H1 (cell line): ENCODE measurements at regions not wholly inside any gene's neighbourhood (a gene's known extent, or its start where the extent isn't known, plus 50 kb on each side); places are given as distances from the start of the nearest gene placed in this dataset.

Experiments
- CTCF ChIA-PET: fragments of 300-600 bp; sonication (Branson Sonifier 250); formaldehyde crosslinking; loops from one replicate; lab custom pipeline; 2021; ENCODE audit not compliant: partially characterized antibody; lab: Charles Lee
- POLR2A ChIA-PET: fragments of 300-600 bp; sonication (Branson Sonifier 250); formaldehyde crosslinking; loops from one replicate; lab custom pipeline; 2021; ENCODE audit warnings: inconsistent platforms; ENCODE audit not compliant: partially characterized antibody; lab: Charles Lee
- DNase-seq, 2 experiments: peaks; one replicate each; pipeline versions ENCODE4 v3.0.0 to v3.0.0-alpha.2; 2010 to 2022; ENCODE audit warnings: low spot score in 2 of 2, low read depth in 1 of 2, mixed read lengths in 1 of 2
- FAIRE-seq: peaks from 2 replicates; lab custom pipeline; 2011; peaks lifted over from hg19 to GRCh38; lab: Jason Lieb, UNC
- H2AFZ ChIP-seq: 2 replicates; pipeline ENCODE4 v1.8.1; 2012; ENCODE audit warnings: low read length, inconsistent platforms
- H2AK5ac ChIP-seq: 2 replicates; pipeline ENCODE4 v1.6.1; 2013; ENCODE audit warnings: low read depth, low read length
- H2BK120ac ChIP-seq: replicated peaks from 2 replicates; pipeline ENCODE3; 2013; ENCODE audit warnings: low read depth, low read length, inconsistent platforms
- H2BK12ac ChIP-seq: 2 replicates; pipeline ENCODE4 v1.6.1; 2013; ENCODE audit warnings: low read depth, low read length
- H2BK15ac ChIP-seq: 2 replicates; pipeline ENCODE4 v1.6.1; 2013; ENCODE audit warnings: low read length
- H2BK20ac ChIP-seq: 2 replicates; pipeline ENCODE4 v1.6.1; 2013; ENCODE audit warnings: low read length
- H2BK5ac ChIP-seq: 2 replicates; pipeline ENCODE4 v1.6.1; 2013; ENCODE audit warnings: low read depth, low read length
- H3K14ac ChIP-seq: 2 replicates; pipeline ENCODE4 v1.6.1; 2013; ENCODE audit warnings: inconsistent platforms; ENCODE audit not compliant: insufficient read length
- H3K18ac ChIP-seq: 2 replicates; pipeline ENCODE4 v1.6.1; 2013; ENCODE audit warnings: low read length; ENCODE audit errors: extremely low read depth
- H3K23ac ChIP-seq: 2 replicates; pipeline ENCODE4 v1.6.1; 2013; ENCODE audit warnings: inconsistent platforms; ENCODE audit not compliant: insufficient read length
- H3K23me2 ChIP-seq: 2 replicates; pipeline ENCODE4 v1.6.1; 2013; ENCODE audit warnings: low read depth, low read length
- H3K27ac ChIP-seq: 2 replicates; pipeline ENCODE4 v1.6.1; 2011; ENCODE audit warnings: low read depth, low read length, inconsistent platforms
- H3K27me3 ChIP-seq, 4 experiments: replicated peaks in 1 of 4; 1 replicate in 1 of 4; 2 replicates in 3 of 4; pipeline versions ENCODE4 v1.6.1 to v1.8.1; 2011 to 2013; ENCODE audit warnings: low read length in 3 of 4, mild to moderate bottlenecking in 3 of 4, inconsistent platforms in 2 of 4, mixed read lengths in 2 of 4, moderate library complexity in 1 of 4; ENCODE audit not compliant: control insufficient read depth in 3 of 4, insufficient read depth in 3 of 4; ENCODE audit errors: extremely low read depth in 1 of 4
- H3K36me3 ChIP-seq, 4 experiments: 2 replicates each; pipeline versions ENCODE4 v1.6.1 to v1.8.1; 2011 to 2013; ENCODE audit warnings: mild to moderate bottlenecking in 4 of 4, low read length in 3 of 4, moderate library complexity in 2 of 4, control low read depth in 1 of 4, inconsistent platforms in 1 of 4; ENCODE audit not compliant: insufficient read depth in 4 of 4, control insufficient read depth in 2 of 4
- H3K4ac ChIP-seq: replicated peaks from 2 replicates; pipeline ENCODE3; 2013; ENCODE audit warnings: low read length, low read depth, mixed read lengths, inconsistent platforms; ENCODE audit not compliant: insufficient read length
- H3K4me1 ChIP-seq, 4 experiments: replicated peaks in 1 of 4; 1 replicate in 1 of 4; 2 replicates in 3 of 4; pipeline versions ENCODE4 v1.6.1 to v1.8.1; 2011 to 2013; ENCODE audit warnings: low read length in 3 of 4, inconsistent platforms in 2 of 4, mixed read lengths in 1 of 4; ENCODE audit not compliant: insufficient read depth in 4 of 4, control insufficient read depth in 3 of 4
- H3K4me2 ChIP-seq, 2 experiments: 2 replicates each; pipeline versions ENCODE4 v1.6.1 to v1.8.1; 2011 to 2013; ENCODE audit warnings: low read depth in 2 of 2, low read length in 2 of 2, control low read depth in 1 of 2, inconsistent platforms in 1 of 2, mild to moderate bottlenecking in 1 of 2; ENCODE audit not compliant: insufficient read depth in 1 of 2
- H3K4me3 ChIP-seq, 4 experiments: fragments of 200-600, 300-600 bp in 1 of 4; sonication (generic), shearing (Covaris generic), sonication (Bioruptor Twin) in 1 of 4; 2 replicates each; pipeline versions ENCODE4 v1.5.1 to v1.8.1; 2011 to 2016; ENCODE audit warnings: low read length in 4 of 4, low read depth in 3 of 4, control low read depth in 2 of 4, inconsistent platforms in 2 of 4, mild to moderate bottlenecking in 2 of 4, mixed read lengths in 1 of 4, moderate library complexity in 1 of 4; ENCODE audit not compliant: insufficient read depth in 2 of 4; ENCODE audit errors: extremely low read depth in 1 of 4
- H3K56ac ChIP-seq: replicated peaks from 2 replicates; pipeline ENCODE3; 2013; ENCODE audit warnings: low read depth, mild to moderate bottlenecking, mixed read lengths, low read length, inconsistent platforms; ENCODE audit not compliant: insufficient read length
- H3K79me1 ChIP-seq: 2 replicates; pipeline ENCODE4 v1.6.1; 2013; ENCODE audit warnings: low read depth, low read length, control low read depth
- H3K79me2 ChIP-seq, 2 experiments: 2 replicates each; pipeline versions ENCODE4 v1.6.1 to v1.8.1; 2012 to 2013; ENCODE audit warnings: low read length in 2 of 2, mild to moderate bottlenecking in 2 of 2, inconsistent platforms in 1 of 2; ENCODE audit not compliant: insufficient read depth in 2 of 2, control insufficient read depth in 1 of 2
- H3K9ac ChIP-seq, 4 experiments: replicated peaks in 1 of 4; 1 replicate in 1 of 4; 2 replicates in 3 of 4; pipeline versions ENCODE4 v1.6.1 to v1.8.1; 2011 to 2013; ENCODE audit warnings: low read depth in 3 of 4, low read length in 3 of 4, control low read depth in 2 of 4, mild to moderate bottlenecking in 2 of 4, moderate library complexity in 2 of 4, inconsistent platforms in 1 of 4; ENCODE audit errors: extremely low read depth in 1 of 4
- H3K9me3 ChIP-seq, 2 experiments: 2 replicates each; pipeline versions ENCODE4 v1.6.1 to v1.8.1; 2012 to 2013; ENCODE audit warnings: mild to moderate bottlenecking in 2 of 2, moderate library complexity in 2 of 2, control low read depth in 1 of 2, inconsistent platforms in 1 of 2, low read depth in 1 of 2, low read length in 1 of 2, mixed read lengths in 1 of 2; ENCODE audit not compliant: insufficient read depth in 2 of 2
- H4K20me1 ChIP-seq, 2 experiments: replicated peaks in 1 of 2; 2 replicates each; pipeline versions ENCODE3 to v1.8.1; 2011 to 2013; ENCODE audit warnings: inconsistent platforms in 2 of 2, low read length in 2 of 2, mild to moderate bottlenecking in 1 of 2; ENCODE audit not compliant: insufficient read depth in 2 of 2, control insufficient read depth in 1 of 2
- H4K5ac ChIP-seq: 2 replicates; pipeline ENCODE4 v1.6.1; 2013; ENCODE audit warnings: low read length, low read depth, mixed read lengths, inconsistent platforms; ENCODE audit not compliant: insufficient read length
- H4K8ac ChIP-seq: 2 replicates; pipeline ENCODE4 v1.8.0; 2013; ENCODE audit warnings: mild to moderate bottlenecking, moderate library complexity, low read length, inconsistent platforms; ENCODE audit not compliant: insufficient read depth; ENCODE audit errors: extremely low read depth
- H4K91ac ChIP-seq: replicated peaks from 2 replicates; pipeline ENCODE3; 2013; ENCODE audit warnings: low read length, mixed read lengths, inconsistent platforms; ENCODE audit not compliant: insufficient read length
- CREB1 ChIP-seq: IDR thresholded peaks from 2 replicates; pipeline ENCODE4 v1.6.1; 2012; ENCODE audit warnings: inconsistent platforms
- MAFK ChIP-seq: IDR thresholded peaks from 2 replicates; pipeline ENCODE4 v1.6.1; 2012; ENCODE audit warnings: low read depth, mild to moderate bottlenecking, improper control_type of control experiment, low read length
- YY1 ChIP-seq: IDR thresholded peaks from 2 replicates; pipeline ENCODE4 v1.6.1; 2011; ENCODE audit warnings: low read depth, mild to moderate bottlenecking, low read length
- WGBS, 2 experiments: shearing (Covaris generic) in 1 of 2; methylation state at CpG; one replicate each; pipeline versions ENCODE4 v1.1.6 to v1.1.7; 2013 to 2015; ENCODE audit warnings: low lambda C conversion rate in 2 of 2, mixed read lengths in 2 of 2, inconsistent platforms in 1 of 2, low coverage in 1 of 2, missing lambda C conversion rate in 1 of 2; ENCODE audit not compliant: insufficient replicate concordance in 2 of 2, insufficient coverage in 1 of 2, insufficient read length in 1 of 2; ENCODE audit errors: extremely low coverage in 1 of 2, missing lambda C conversion rate in 1 of 2; 5-methylcytosine and 5-hydroxymethylcytosine counted together

DNA sequence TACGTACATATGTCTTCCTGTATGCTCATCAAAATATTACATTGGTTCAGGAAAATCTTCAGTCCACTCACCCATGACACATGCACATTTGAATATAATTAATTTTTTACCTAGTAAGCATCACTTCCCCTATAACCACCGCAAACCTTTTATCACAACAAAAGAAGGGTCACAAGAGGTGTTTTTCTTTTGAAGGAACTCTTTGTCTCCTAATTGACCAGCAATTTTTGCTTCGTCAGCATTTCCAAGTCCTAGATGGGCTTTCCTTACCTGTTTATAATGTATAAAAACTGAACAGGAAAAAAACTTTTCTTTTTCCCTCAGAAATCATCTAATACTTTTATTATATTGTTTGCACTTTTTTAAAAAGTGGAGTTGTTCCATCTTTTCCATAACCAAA lies 631.3 kb downstream of the PLA2G4A start:
- no peaks in the 10 kb centered on the region for H3K9me3 ChIP-seq
- no peak overlapping the region for H3K14ac ChIP-seq
- TF ChIP-seq CREB1 (no peak), MAFK (peak; percentile 98), YY1 (no peak)
- H3K27ac ChIP-seq, result no peak overlapping the region
- no peaks in the 10 kb centered on the region for H3K79me1 ChIP-seq
- DNase-seq, result no peak
- no peak overlapping the region for H4K8ac ChIP-seq
- no peak overlapping the region for H3K4me3 ChIP-seq
- H2AFZ ChIP-seq, result no peak overlapping the region
- no peak overlapping the region for H3K4ac ChIP-seq
- WGBS, 2 experiments, result 82% methylated on average over 3 of the region's 3 CpGs; no CpG with 5 or more reads in 1 of the 2 experiments
- no peaks in the 10 kb centered on the region for H3K36me3 ChIP-seq
- no peaks in the 10 kb centered on the region; the same call in 1 of the 2 replicates for H3K23me2 ChIP-seq
- H2BK120ac ChIP-seq, result no peak overlapping the region
- H3K23ac ChIP-seq, result no peak overlapping the region
- no peak for FAIRE-seq
- H3K9ac ChIP-seq, result no peak overlapping the region
- no peak overlapping the region for H2BK20ac ChIP-seq
- no peak overlapping the region for H4K5ac ChIP-seq
- H4K91ac ChIP-seq, result no peak overlapping the region
- no peak overlapping the region for H3K18ac ChIP-seq
- no peak overlapping the region for H2AK5ac ChIP-seq
- H2BK12ac ChIP-seq, result no peak overlapping the region
- no peak overlapping the region for H2BK15ac ChIP-seq
- no peaks in the 10 kb centered on the region for H3K27me3 ChIP-seq
- H3K79me2 ChIP-seq, result no peaks in the 10 kb centered on the region
- CTCF ChIA-PET, result no interaction called here
- POLR2A ChIA-PET, result no interaction called here
- no peak overlapping the region for H3K4me2 ChIP-seq
- no peaks in the 10 kb centered on the region for H3K4me1 ChIP-seq
- H4K20me1 ChIP-seq, result no peaks in the 10 kb centered on the region
- H3K56ac ChIP-seq, result no peak overlapping the region
- no peak overlapping the region for H2BK5ac ChIP-seq
